A549 (cell line): ENCODE measurements at regions not wholly inside any gene's neighbourhood (a gene's known extent, or its start where the extent isn't known, plus 50 kb on each side); places are given as distances from the start of the nearest gene placed in this dataset.

Source experiments
- ATAC-seq, 2 experiments: fragments of 200-7000 bp in 1 of 2; fragments of >200 bp in 1 of 2; cut with Nextera tagmentation in 1 of 2; cut with Tn5 transposase in 1 of 2; 3 replicates each; pipeline versions ENCODE4 v1.8.0 to v1.9.1; 2018 to 2020; ENCODE audit warnings: mild to moderate bottlenecking in 1 of 2, moderate library complexity in 1 of 2
- CTCF ChIA-PET: fragments of 300-600 bp; sonication (Branson Sonifier 250); formaldehyde crosslinking; extraction: SDS; loops from one replicate; lab custom pipeline; 2021; ENCODE audit warnings: antibody characterized with exemption, inconsistent platforms; lab: Yijun Ruan, JAX
- POLR2A ChIA-PET: fragments of 350-600 bp; formaldehyde crosslinking; extraction: SDS; loops from one replicate; lab custom pipeline; 2021; ENCODE audit warnings: antibody characterized with exemption, inconsistent platforms; lab: Yijun Ruan, JAX
- DNase-seq, 2 experiments: peaks; one replicate each; pipeline versions ENCODE4 v3.0.0 to v3.0.0-alpha.2; 2011 to 2016; ENCODE audit warnings: low read depth in 1 of 2, low spot score in 1 of 2
- FAIRE-seq: peaks from 2 replicates; lab custom pipeline; 2011; peaks lifted over from hg19 to GRCh38; lab: Jason Lieb, UNC
- H3K27ac ChIP-seq, 2 experiments: fragments of >200 bp; sonication (Bioruptor Twin); formaldehyde crosslinking; 3 replicates each; pipeline ENCODE4 v1.5.1; 2016 to 2017
- H3K4me1 ChIP-seq: fragments of >200 bp; sonication (Bioruptor Twin); formaldehyde crosslinking; 3 replicates; pipeline ENCODE4 v1.6.1; 2016
- H3K4me2 ChIP-seq: fragments of >200 bp; sonication (Bioruptor Twin); formaldehyde crosslinking; 3 replicates; pipeline ENCODE4 v1.6.1; 2016
- H3K4me3 ChIP-seq: fragments of >200 bp; sonication (Bioruptor Twin); formaldehyde crosslinking; 3 replicates; pipeline ENCODE4 v1.5.1; 2016
- H3K9me3 ChIP-seq: fragments of >200 bp; sonication (Bioruptor Twin); formaldehyde crosslinking; 3 replicates; pipeline ENCODE4 v1.6.1; 2016
- ATOH8 ChIP-seq: fragments of 250-450 bp; sonication (Bioruptor Pico); IDR thresholded peaks from 2 replicates; pipeline ENCODE4 v1.5.0; 2020; ENCODE audit warnings: low read depth, mild to moderate bottlenecking, moderate library complexity
- CBX2 ChIP-seq: fragments of 200-600 bp; sonication (generic); IDR thresholded peaks from 2 replicates; pipeline ENCODE4 v1.6.1; 2016; ENCODE audit warnings: low read depth, mild to moderate bottlenecking, borderline replicate concordance
- CBX8 ChIP-seq: fragments of 200-600 bp; sonication (generic); IDR thresholded peaks from 2 replicates; pipeline ENCODE4 v1.6.1; 2016
- E2F6 ChIP-seq: IDR thresholded peaks from 2 replicates; pipeline ENCODE4 v1.6.1; 2012; ENCODE audit warnings: low read depth, borderline replicate concordance
- EP300 ChIP-seq, 2 experiments: fragments of >200 bp; sonication (Bioruptor Twin); formaldehyde crosslinking; IDR thresholded peaks; 2 replicates in 1 of 2; 3 replicates in 1 of 2; pipeline ENCODE4 v1.6.1; 2016 to 2017
- ESRRA ChIP-seq: fragments of 150-350 bp; IDR thresholded peaks from 2 replicates; pipeline ENCODE4 v1.6.1; 2014; ENCODE audit warnings: mild to moderate bottlenecking, low read length, borderline replicate concordance
- FOSB ChIP-seq: fragments of 250-450 bp; sonication (Bioruptor Pico); IDR thresholded peaks from 2 replicates; pipeline ENCODE4 v1.5.0; 2020; ENCODE audit warnings: mild to moderate bottlenecking, moderate library complexity
- FOSL2 ChIP-seq, 2 experiments: fragments of 450-650 bp in 1 of 2; fragments of >200 bp in 1 of 2; sonication (Bioruptor Twin) in 1 of 2; formaldehyde crosslinking; IDR thresholded peaks; 2 replicates each; pipeline versions ENCODE4 v1.5.0 to v1.6.1; 2016 to 2020; ENCODE audit warnings: mild to moderate bottlenecking in 1 of 2, moderate library complexity in 1 of 2
- HMGXB4 ChIP-seq: fragments of 250-450 bp; sonication (Bioruptor Pico); IDR thresholded peaks from 2 replicates; pipeline ENCODE4 v1.5.0; 2021; ENCODE audit warnings: mild to moderate bottlenecking, moderate library complexity, borderline replicate concordance
- JUN ChIP-seq, 2 experiments: fragments of >200 bp; sonication (Bioruptor Twin); formaldehyde crosslinking; IDR thresholded peaks; 2 replicates in 1 of 2; 3 replicates in 1 of 2; pipeline ENCODE4 v1.6.1; 2016 to 2017
- JUNB ChIP-seq: fragments of >200 bp; sonication (Bioruptor Twin); formaldehyde crosslinking; IDR thresholded peaks from 2 replicates; pipeline ENCODE4 v1.6.1; 2016
- KDM1A ChIP-seq: fragments of 200-600 bp; sonication (generic); IDR thresholded peaks from 2 replicates; pipeline ENCODE4 v1.6.1; 2016; ENCODE audit warnings: low read depth, mild to moderate bottlenecking
- KDM5A ChIP-seq: fragments of 200-600 bp; sonication (generic); IDR thresholded peaks from 2 replicates; pipeline ENCODE4 v1.6.1; 2016; ENCODE audit warnings: antibody characterized with exemption, mild to moderate bottlenecking
- MAX ChIP-seq: IDR thresholded peaks from 2 replicates; pipeline ENCODE4 v1.6.1; 2012
- NPAS2 ChIP-seq: fragments of 250-450 bp; sonication (Bioruptor Pico); IDR thresholded peaks from 2 replicates; pipeline ENCODE4 v1.8.0; 2022; ENCODE audit warnings: mild to moderate bottlenecking, moderate library complexity, borderline replicate concordance
- PHF8 ChIP-seq: fragments of 200-600 bp; sonication (generic); IDR thresholded peaks from 2 replicates; pipeline ENCODE4 v1.6.1; 2016; ENCODE audit warnings: low read depth, mild to moderate bottlenecking, antibody characterized with exemption, moderate library complexity, borderline replicate concordance
- POLR2A ChIP-seq: IDR thresholded peaks from 2 replicates; pipeline ENCODE4 v1.6.1; 2012; ENCODE audit warnings: mild to moderate bottlenecking, low read length
- POLR2AphosphoS2 ChIP-seq: conservative IDR thresholded peaks from 2 replicates; pipeline ENCODE4 v1.6.1; 2012; ENCODE audit warnings: low read length, improper control_type of control experiment, inconsistent platforms
- TFCP2L1 ChIP-seq: fragments of 250-450 bp; sonication (Bioruptor Pico); IDR thresholded peaks from 2 replicates; pipeline ENCODE4 v1.5.0; 2021; ENCODE audit warnings: mild to moderate bottlenecking
- TP53 ChIP-seq: fragments of 250-450 bp; sonication (Bioruptor Pico); IDR thresholded peaks from 2 replicates; pipeline ENCODE4 v1.5.0; 2021; ENCODE audit warnings: mild to moderate bottlenecking, moderate library complexity
- USF2 ChIP-seq: fragments of 450-650 bp; IDR thresholded peaks from 2 replicates; pipeline ENCODE4 v1.6.1; 2014; ENCODE audit warnings: antibody characterized with exemption
- ZNF302 ChIP-seq: fragments of 250-450 bp; sonication (Bioruptor Pico); IDR thresholded peaks from 2 replicates; pipeline ENCODE4 v1.9.0; 2021; ENCODE audit warnings: inconsistent platforms, mild to moderate bottlenecking, moderate library complexity
- ZSCAN20 ChIP-seq: fragments of 250-450 bp; sonication (Bioruptor Pico); IDR thresholded peaks from 2 replicates; pipeline ENCODE4 v1.8.0; 2022; ENCODE audit warnings: mild to moderate bottlenecking, moderate library complexity
- WGBS: methylation state at CpG from one replicate; pipeline ENCODE4 v1.1.6; 2017; ENCODE audit errors: missing lambda C conversion rate; 5-methylcytosine and 5-hydroxymethylcytosine counted together

GRCh38 chr15:96593735-96594134 lies 263.2 kb downstream of the NR2F2 start:
- WGBS: 12% methylated on average over 7 of the region's 7 CpGs
- no peak overlapping the region for H3K4me3 ChIP-seq
- no peak overlapping the region for H3K27ac ChIP-seq
- POLR2A ChIA-PET: no interaction called here
- H3K9me3 ChIP-seq: no peaks in the 10 kb centered on the region
- H3K4me2 ChIP-seq: 0 out of 3 replicates have a peak overlapping the region, but pooled peaks have one; percentile 22
- CTCF ChIA-PET: interaction anchor here (1.4 kb wide), 1 partner anchor 15 kb away, joined by 5 read pairs; no protein-coding TSS in a partner anchor
- FAIRE-seq: no peak
- no peak for TF ChIP-seq JUN (IDR thresholded peaks at IDR 0.05)
- TF ChIP-seq ESRRA: no peak
- TF ChIP-seq NPAS2 (CRISPR knock-in tag): no peak
- no peak for TF ChIP-seq FOSL2 (IDR thresholded peaks at IDR 0.05)
- TF ChIP-seq FOSL2 (CRISPR knock-in tag; IDR thresholded peaks at IDR 0.05): no peak
- no peak for TF ChIP-seq POLR2A
- no peak for TF ChIP-seq ZNF302
- TF ChIP-seq POLR2AphosphoS2: no peak
- TF ChIP-seq E2F6: no peak
- TF ChIP-seq TP53 (CRISPR knock-in tag): no peak
- no peak for TF ChIP-seq EP300 (IDR thresholded peaks at IDR 0.05)
- TF ChIP-seq KDM5A: no peak
- no peak for TF ChIP-seq JUNB
- H3K4me1 ChIP-seq: no peaks in the 10 kb centered on the region
- no peak for DNase-seq
- no peak for ATAC-seq

GRCh38 chr15:96595951-96596350 lies 265.5 kb downstream of the NR2F2 start:
- DNase-seq (no peak), FAIRE-seq (no peak), ATAC-seq (no peak)
- H3K4me2 ChIP-seq: no peak overlapping the region
- H3K27ac ChIP-seq: no peak overlapping the region
- POLR2A ChIA-PET: no interaction called here
- H3K4me1 ChIP-seq: no peaks in the 10 kb centered on the region
- H3K9me3 ChIP-seq: no peaks in the 10 kb centered on the region
- 2% methylated on average over 3 of the region's 3 CpGs for WGBS
- no peak overlapping the region for H3K4me3 ChIP-seq
- TF ChIP-seq FOSB (CRISPR knock-in tag): no peak
- TF ChIP-seq HMGXB4 (CRISPR knock-in tag): no peak
- no peak for TF ChIP-seq ZNF302
- no peak for TF ChIP-seq TP53 (CRISPR knock-in tag)
- no peak for TF ChIP-seq CBX8
- no peak for TF ChIP-seq KDM1A
- TF ChIP-seq PHF8: no peak
- TF ChIP-seq USF2: no peak
- TF ChIP-seq MAX: no peak
- no peak for TF ChIP-seq ATOH8 (CRISPR knock-in tag)
- TF ChIP-seq TFCP2L1 (CRISPR knock-in tag): no peak
- no peak for TF ChIP-seq CBX2
- TF ChIP-seq ZSCAN20 (CRISPR knock-in tag): no peak
- no peak for TF ChIP-seq ESRRA
- TF ChIP-seq, all 56 proteins: peak for 0
- CTCF ChIA-PET: no interaction called here
